ENCODE measurements at regions not wholly inside any gene's neighbourhood (a gene's known extent, or its start where the extent isn't known, plus 50 kb on each side); places are given as distances from the start of the nearest gene placed in this dataset.

GRCh38 chr6:44043479-44044153, 83.6 kb downstream of the MRPL14 start:
- TF ChIP-seq CTCF (IDR thresholded peaks at IDR 0.05) (no peak), POLR2A (IDR thresholded peaks at IDR 0.05) (no peak), POLR2AphosphoS5 (IDR thresholded peaks at IDR 0.05) (no peak)
